PC-3 (cell line): ENCODE measurements at regions not wholly inside any gene's neighbourhood (a gene's known extent, or its start where the extent isn't known, plus 50 kb on each side); places are given as distances from the start of the nearest gene placed in this dataset.
A peak's percentile ranks its signal among the peaks of the same experiment; 100 is the strongest.
"Not testable (repeated sequence)": the region's sequence is repeated elsewhere in the genome, so short reads cannot be mapped to it uniquely, and the experiment has no call there.

ENCODE experiments used
- ATAC-seq: fragments of 200-7000 bp; cut with Tn5 transposase; 2 replicates; pipeline ENCODE4 v1.9.1; 2020; ENCODE audit warnings: mild to moderate bottlenecking, moderate library complexity
- BruUV-seq: library from RNA; stranded (reverse); fragments of 400-500 nt; replicated peaks from 2 replicates; lab custom pipeline; 2021; lab: Mats Ljungman, UMichigan
- CTCF ChIA-PET: fragments of 300-600 bp; sonication (Branson Sonifier 250); formaldehyde crosslinking; loops from one replicate; lab custom pipeline; 2022; ENCODE audit warnings: antibody characterized with exemption; lab: Charles Lee
- POLR2A ChIA-PET: fragments of 300-600 bp; sonication (Branson Sonifier 250); formaldehyde crosslinking; loops from one replicate; lab custom pipeline; 2022; ENCODE audit warnings: antibody characterized with exemption; ENCODE audit not compliant: unreplicated experiment; lab: Charles Lee
- DNase-seq: peaks from one replicate; pipeline ENCODE4 v3.0.0-alpha.2; 2015
- H2AFZ ChIP-seq: fragments of 300-600 bp; sonication (generic); 2 replicates; pipeline ENCODE4 v1.6.0; 2016; ENCODE audit warnings: antibody characterized with exemption, low read length
- H3F3A ChIP-seq: fragments of 300-600 bp; sonication (generic); one replicate; pipeline ENCODE4 v1.6.0; 2017; ENCODE audit warnings: antibody characterized with exemption, low read length, control low read depth, mild to moderate bottlenecking; ENCODE audit not compliant: unreplicated experiment
- H3K27ac ChIP-seq: fragments of 300-600 bp; sonication (generic); 2 replicates; pipeline ENCODE4 v1.5.1; 2016; ENCODE audit warnings: mild to moderate bottlenecking, low read length
- H3K27me3 ChIP-seq: fragments of 300-600 bp; sonication (generic); 2 replicates; pipeline ENCODE4 v1.6.1; 2016; ENCODE audit warnings: low read length, mixed read lengths
- H3K36me3 ChIP-seq: fragments of 300-600 bp; sonication (generic); 2 replicates; pipeline ENCODE4 v1.6.1; 2016; ENCODE audit warnings: low read depth, mixed run types, low read length, mixed read lengths
- H3K4me1 ChIP-seq: fragments of 300-600 bp; sonication (generic); 2 replicates; pipeline ENCODE4 v1.5.1; 2016; ENCODE audit warnings: low read length; ENCODE audit not compliant: insufficient read depth
- H3K4me2 ChIP-seq: fragments of 300-600 bp; sonication (generic); 2 replicates; pipeline ENCODE4 v1.6.0; 2016; ENCODE audit warnings: low read length
- H3K4me3 ChIP-seq: fragments of 300-600 bp; sonication (generic); 2 replicates; pipeline ENCODE4 v1.5.1; 2016; ENCODE audit warnings: mild to moderate bottlenecking, low read length, mixed read lengths
- H3K79me2 ChIP-seq: fragments of 300-600 bp; sonication (generic); 2 replicates; pipeline ENCODE4 v1.6.1; 2017; ENCODE audit warnings: low read length, mixed read lengths
- H3K9ac ChIP-seq: fragments of 300-600 bp; sonication (generic); 2 replicates; pipeline ENCODE4 v1.6.0; 2016; ENCODE audit warnings: mild to moderate bottlenecking, low read length
- H3K9me2 ChIP-seq: fragments of 300-600 bp; sonication (generic); replicated peaks from 2 replicates; pipeline ENCODE4 v1.6.1; 2016; ENCODE audit warnings: mixed run types, low read length, mixed read lengths
- H3K9me3 ChIP-seq: fragments of 300-600 bp; sonication (generic); 2 replicates; pipeline ENCODE4 v1.6.1; 2016; ENCODE audit warnings: low read length, mixed read lengths
- H4K20me1 ChIP-seq: fragments of 300-600 bp; sonication (generic); 2 replicates; pipeline ENCODE4 v1.6.1; 2016; ENCODE audit warnings: low read length, mixed read lengths
- EZH2 ChIP-seq: fragments of 300-600 bp; sonication (generic); IDR thresholded peaks from one replicate; pipeline ENCODE4 v1.6.1; 2017; ENCODE audit warnings: antibody characterized with exemption, mild to moderate bottlenecking, low read length; ENCODE audit not compliant: unreplicated experiment
- EZH2phosphoT487 ChIP-seq: fragments of 300-600 bp; sonication (generic); IDR thresholded peaks from 2 replicates; pipeline ENCODE4 v1.6.1; 2018; ENCODE audit warnings: mild to moderate bottlenecking, antibody characterized with exemption, low read length, borderline replicate concordance
- intact Hi-C: fragments of 100-400 bp; cut with micrococcal nuclease; formaldehyde crosslinking; loops from 2 replicates; pipeline ENCODE4 v1.9.0; 2023
- TF ChIP-seq, protein P1 (sequence below): fragments of 300-600 bp; sonication (generic); conservative IDR thresholded peaks from 2 replicates; pipeline ENCODE4 v1.5.1; 2017; ENCODE audit warnings: antibody characterized with exemption, low read depth, mild to moderate bottlenecking, low read length

DNA sequence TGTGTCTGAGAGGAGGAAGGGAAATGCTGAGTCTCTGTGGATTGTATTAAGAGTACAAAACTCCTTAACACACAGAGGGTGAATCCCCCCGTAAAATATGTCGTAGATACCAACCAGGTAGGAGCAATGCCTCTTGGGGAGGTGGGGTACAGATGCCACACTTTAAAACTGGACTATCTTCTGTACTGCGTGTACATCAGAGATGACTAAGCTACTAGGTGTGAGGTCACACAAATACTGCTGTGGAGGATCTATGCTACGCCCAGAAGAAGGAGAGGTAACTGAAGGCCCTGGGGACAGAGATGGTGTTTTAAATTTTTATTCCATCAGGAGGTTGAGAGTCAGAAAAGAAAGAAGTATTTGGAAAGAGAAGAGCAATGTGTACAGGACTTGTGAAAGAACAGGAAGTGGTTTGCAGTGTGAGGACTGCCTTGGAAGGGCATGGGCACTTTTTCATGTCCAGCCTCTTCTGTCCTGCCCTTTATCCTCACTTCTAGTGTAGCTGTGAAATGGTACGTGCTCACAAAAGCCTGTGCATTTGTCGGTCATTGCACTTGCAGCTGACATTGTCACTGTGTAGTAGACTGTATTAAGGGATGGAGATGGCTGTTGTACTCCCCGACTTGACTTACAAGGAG is 287.8 kb upstream of the CHRM3 start:
- Histone ChIP-seq H3K4me3 (no peak overlapping the region), H3K79me2 (no peaks in the 10 kb centered on the region), H4K20me1 (no peaks in the 10 kb centered on the region), H3K27me3 (no peaks in the 10 kb centered on the region), H3K9me3 (no peaks in the 10 kb centered on the region), H3K4me1 (no peaks in the 10 kb centered on the region), H3K9me2 (no peaks in the 10 kb centered on the region), H2AFZ (no peak overlapping the region), H3K36me3 (no peaks in the 10 kb centered on the region), H3K27ac (no peak overlapping the region), H3K4me2 (no peak overlapping the region), H3K9ac (no peak overlapping the region), H3F3A (no peaks in the 10 kb centered on the region)
- ATAC-seq (peak; percentile 78), DNase-seq (peak; percentile 19)
- no peak for TF ChIP-seq EZH2phosphoT487
- TF ChIP-seq EZH2 = no peak
- TF ChIP-seq, protein P1, sequence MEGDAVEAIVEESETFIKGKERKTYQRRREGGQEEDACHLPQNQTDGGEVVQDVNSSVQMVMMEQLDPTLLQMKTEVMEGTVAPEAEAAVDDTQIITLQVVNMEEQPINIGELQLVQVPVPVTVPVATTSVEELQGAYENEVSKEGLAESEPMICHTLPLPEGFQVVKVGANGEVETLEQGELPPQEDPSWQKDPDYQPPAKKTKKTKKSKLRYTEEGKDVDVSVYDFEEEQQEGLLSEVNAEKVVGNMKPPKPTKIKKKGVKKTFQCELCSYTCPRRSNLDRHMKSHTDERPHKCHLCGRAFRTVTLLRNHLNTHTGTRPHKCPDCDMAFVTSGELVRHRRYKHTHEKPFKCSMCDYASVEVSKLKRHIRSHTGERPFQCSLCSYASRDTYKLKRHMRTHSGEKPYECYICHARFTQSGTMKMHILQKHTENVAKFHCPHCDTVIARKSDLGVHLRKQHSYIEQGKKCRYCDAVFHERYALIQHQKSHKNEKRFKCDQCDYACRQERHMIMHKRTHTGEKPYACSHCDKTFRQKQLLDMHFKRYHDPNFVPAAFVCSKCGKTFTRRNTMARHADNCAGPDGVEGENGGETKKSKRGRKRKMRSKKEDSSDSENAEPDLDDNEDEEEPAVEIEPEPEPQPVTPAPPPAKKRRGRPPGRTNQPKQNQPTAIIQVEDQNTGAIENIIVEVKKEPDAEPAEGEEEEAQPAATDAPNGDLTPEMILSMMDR = no peak
- BruUV-seq = no TSS peak
- CTCF ChIA-PET = no interaction called here
- intact Hi-C loops = no loop called here
- POLR2A ChIA-PET = no interaction called here

DNA sequence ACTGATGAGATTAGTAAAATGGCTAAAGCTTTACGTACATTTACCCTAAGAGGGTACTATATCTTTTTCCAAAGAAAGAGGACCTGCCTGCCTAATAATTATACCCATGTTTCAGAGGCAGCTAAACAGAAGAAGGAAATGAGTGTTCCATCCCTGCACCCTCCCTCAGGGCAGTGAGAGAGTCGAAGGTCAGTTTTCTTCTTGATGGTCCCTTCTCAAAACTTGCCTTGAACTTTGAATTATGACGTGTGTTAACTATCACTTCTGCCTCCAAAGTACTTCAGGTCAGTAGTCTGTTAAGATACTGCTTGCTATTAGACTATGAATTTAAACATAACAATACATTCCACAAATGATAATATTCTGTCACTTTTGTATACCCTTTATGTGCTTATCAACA is 294.8 kb upstream of the CHRM3 start:
- H3K36me3 ChIP-seq = no peaks in the 10 kb centered on the region
- no peaks in the 10 kb centered on the region for H3K4me1 ChIP-seq
- H3F3A ChIP-seq = no peaks in the 10 kb centered on the region
- H2AFZ ChIP-seq = no peak overlapping the region
- no peak overlapping the region for H3K4me3 ChIP-seq
- ChIA-PET POLR2A (no interaction called here), CTCF (no interaction called here)
- intact Hi-C loops = no loop called here
- no peak overlapping the region for H3K4me2 ChIP-seq
- no peaks in the 10 kb centered on the region for H4K20me1 ChIP-seq
- no TSS peak for BruUV-seq
- H3K9ac ChIP-seq = no peak overlapping the region
- H3K27ac ChIP-seq = no peak overlapping the region
- DNase-seq (no peak), ATAC-seq (no peak)
- H3K9me3 ChIP-seq = no peaks in the 10 kb centered on the region
- TF ChIP-seq EZH2phosphoT487 (no peak), EZH2 (no peak)
- TF ChIP-seq, protein P1 = no peak
- no peaks in the 10 kb centered on the region for H3K79me2 ChIP-seq
- no peaks in the 10 kb centered on the region for H3K9me2 ChIP-seq
- no peaks in the 10 kb centered on the region for H3K27me3 ChIP-seq

DNA sequence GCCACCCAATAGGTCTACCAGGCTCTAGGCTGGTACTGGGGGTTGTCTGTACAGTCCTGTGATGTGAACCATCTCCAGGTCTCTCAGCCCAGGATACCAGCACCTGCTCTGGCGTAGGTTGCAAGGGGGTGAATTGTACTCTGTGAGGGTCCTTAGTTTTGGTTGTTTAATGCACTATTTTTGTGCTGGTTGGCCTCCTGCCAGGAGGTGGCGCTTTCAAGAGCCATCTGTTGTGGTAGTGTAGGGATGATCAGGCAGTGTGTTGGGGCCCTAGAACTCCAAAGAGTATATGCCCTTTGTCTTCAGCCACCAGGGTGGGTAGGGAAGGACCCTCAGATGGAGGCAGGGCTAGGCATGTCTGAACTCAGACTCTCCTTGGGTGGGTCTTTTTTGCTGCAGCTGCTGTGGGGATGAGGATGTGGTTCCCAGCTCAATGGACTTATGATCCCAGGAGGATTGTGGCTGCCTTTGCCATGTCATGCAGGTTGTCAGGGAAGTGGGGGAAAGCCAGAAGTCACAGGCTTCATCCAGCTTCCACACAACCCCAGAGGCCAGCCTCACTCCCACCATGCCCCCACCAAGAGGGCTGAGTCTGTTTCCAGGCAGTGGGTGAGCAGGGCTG is 301.8 kb upstream of the CHRM3 start:
- H4K20me1 ChIP-seq = no peaks in the 10 kb centered on the region
- H3K9me3 ChIP-seq = no peaks in the 10 kb centered on the region
- ChIA-PET POLR2A (no interaction called here), CTCF (no interaction called here)
- no peaks in the 10 kb centered on the region for H3F3A ChIP-seq
- TF ChIP-seq, protein P1 = peak; percentile 36; the same call in 1 of the 2 replicates
- no peak for TF ChIP-seq EZH2
- no peaks in the 10 kb centered on the region for H3K36me3 ChIP-seq
- no peak overlapping the region for H3K4me2 ChIP-seq
- H3K9me2 ChIP-seq = no peaks in the 10 kb centered on the region
- no peak overlapping the region for H3K27ac ChIP-seq
- H3K9ac ChIP-seq = no peak overlapping the region
- no TSS peak for BruUV-seq
- H3K4me3 ChIP-seq = no peak overlapping the region
- H3K79me2 ChIP-seq = no peaks in the 10 kb centered on the region
- H3K27me3 ChIP-seq = no peaks in the 10 kb centered on the region
- intact Hi-C loops = no loop called here
- DNase-seq = no peak
- no peak for ATAC-seq
- no peaks in the 10 kb centered on the region for H3K4me1 ChIP-seq
- H2AFZ ChIP-seq = no peak overlapping the region

DNA sequence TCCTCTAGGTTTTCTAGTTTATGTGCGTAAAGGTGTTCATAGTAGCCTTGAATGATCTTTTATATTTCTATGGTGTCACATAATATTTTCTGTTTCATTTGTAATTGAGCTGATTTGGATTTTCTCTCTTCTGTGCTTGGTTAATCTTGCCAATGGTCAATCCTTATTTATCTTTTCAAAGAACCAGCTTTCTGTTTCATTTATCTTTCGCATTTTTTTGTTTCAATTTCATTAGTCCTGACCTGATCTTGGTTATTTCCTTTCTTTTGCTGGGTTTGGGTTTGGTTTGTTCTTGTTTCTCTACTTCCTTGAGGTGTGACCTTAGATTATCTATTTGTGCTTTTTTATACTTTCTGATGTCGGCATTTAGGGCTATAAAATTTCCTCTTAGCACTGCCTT is 304.4 kb upstream of the CHRM3 start:
- H3K9ac ChIP-seq, H3F3A ChIP-seq, H3K9me3 ChIP-seq, H3K4me2 ChIP-seq, DNase-seq, CTCF ChIA-PET, H3K79me2 ChIP-seq, POLR2A ChIA-PET, H3K4me1 ChIP-seq, H3K9me2 ChIP-seq, H3K36me3 ChIP-seq, H2AFZ ChIP-seq, H4K20me1 ChIP-seq, intact Hi-C loops, BruUV-seq, H3K27me3 ChIP-seq, H3K27ac ChIP-seq, ATAC-seq, H3K4me3 ChIP-seq: not testable (repeated sequence)
